NCI-H748 treated with DMSO at 0.1 percent for 48 hours (cell line): ENCODE measurements at regions not wholly inside any gene's neighbourhood (a gene's known extent, or its start where the extent isn't known, plus 50 kb on each side); places are given as distances from the start of the nearest gene placed in this dataset.

Source experiments
- DNase-seq: peaks from one replicate; lab custom pipeline; 2025; lab: John Stamatoyannopoulos, UW

GRCh38 chr18:52287151-52287550 lies 52.8 kb upstream of the DCC start:
- no peak for DNase-seq

- peak; percentile 58 for DNase-seq
Observed at GRCh38 chr18:52288403-52289004, 51.5 kb upstream of the DCC start.

GRCh38 chr18:52289392-52289791 lies 50.6 kb upstream of the DCC start:
- no peak for DNase-seq
